AG04449 (cell line): ENCODE measurements at regions not wholly inside any gene's neighbourhood (a gene's known extent, or its start where the extent isn't known, plus 50 kb on each side); places are given as distances from the start of the nearest gene placed in this dataset.

Experiments used
- CTCF ChIA-PET: fragments of 350-600 bp; formaldehyde crosslinking; extraction: SDS; loops from one replicate; lab custom pipeline; 2021; ENCODE audit warnings: antibody characterized with exemption; lab: Yijun Ruan, JAX
- POLR2A ChIA-PET: fragments of 400-600, 350-600 bp; formaldehyde crosslinking; extraction: SDS; loops from one replicate; lab custom pipeline; 2020; ENCODE audit warnings: antibody characterized with exemption, inconsistent platforms; lab: Yijun Ruan, JAX
- DNase-seq: peaks from one replicate; pipeline ENCODE4 v3.0.0-alpha.2; 2010; ENCODE audit warnings: low read depth, low spot score
- H3K4me3 ChIP-seq: 2 replicates; pipeline ENCODE4 v1.5.1; 2011; ENCODE audit warnings: low read depth, mild to moderate bottlenecking, control low read depth, low read length
- CTCF ChIP-seq: IDR thresholded peaks from one replicate; pipeline ENCODE4 v1.5.1; 2011; ENCODE audit warnings: mild to moderate bottlenecking, moderate library complexity, low read length, control low read depth, inconsistent platforms; ENCODE audit not compliant: insufficient read depth; ENCODE audit errors: missing control alignments

- CTCF ChIA-PET = interaction anchor here (0.9 kb wide), 1 partner anchor 286 kb away, joined by 3 read pairs; no protein-coding TSS in a partner anchor
- TF ChIP-seq CTCF = no peak
- H3K4me3 ChIP-seq = no peak overlapping the region
- POLR2A ChIA-PET = no interaction called here
- no peak for DNase-seq
These were observed 194.2 kb upstream of the PROK2 start for GRCh38 chr3:71979175-71979574.

- ChIA-PET CTCF (interaction anchor here (0.9 kb wide), 1 partner anchor 287 kb away, joined by 3 read pairs; no protein-coding TSS in a partner anchor), POLR2A (no interaction called here)
- DNase-seq = no peak
- no peak for TF ChIP-seq CTCF
- no peak overlapping the region for H3K4me3 ChIP-seq
These were observed 193.3 kb upstream of the PROK2 start for GRCh38 chr3:71978150-71978721.

GRCh38 chr3:71977525-71977924 is 192.6 kb upstream of the PROK2 start:
- no peak for DNase-seq
- H3K4me3 ChIP-seq = no peak overlapping the region
- ChIA-PET POLR2A (no interaction called here), CTCF (interaction anchor here (1.0 kb wide), 1 partner anchor 22 kb away, joined by 4 read pairs; no protein-coding TSS in a partner anchor)
- TF ChIP-seq CTCF = no peak

GRCh38 chr3:71975573-71975972 is 190.6 kb upstream of the PROK2 start:
- ChIA-PET CTCF (no interaction called here), POLR2A (no interaction called here)
- no peak for TF ChIP-seq CTCF
- no peak overlapping the region for H3K4me3 ChIP-seq
- DNase-seq = no peak

- H3K4me3 ChIP-seq = no peak overlapping the region
- no peak for TF ChIP-seq CTCF
- DNase-seq = no peak
- ChIA-PET CTCF (interaction anchor here (1.0 to 2.0 kb wide), 2 partner anchors 10 to 12 kb away, joined by 3 to 5 read pairs; no protein-coding TSS in a partner anchor), POLR2A (no interaction called here)
These were observed 189.8 kb upstream of the PROK2 start for GRCh38 chr3:71974786-71975185.

- H3K4me3 ChIP-seq = no peak overlapping the region
- CTCF ChIA-PET = interaction anchor here (2.0 kb wide), 1 partner anchor 8 kb away, joined by 5 read pairs; no protein-coding TSS in a partner anchor
- no peak for DNase-seq
These were observed 188.5 kb upstream of the PROK2 start for GRCh38 chr3:71973274-71974030.

More at GRCh38 chr3:71973274-71974030, 188.5 kb upstream of the PROK2 start:
- no peak for TF ChIP-seq CTCF
- POLR2A ChIA-PET = no interaction called here
